ENCODE measurements at regions not wholly inside any gene's neighbourhood (a gene's known extent, or its start where the extent isn't known, plus 50 kb on each side); places are given as distances from the start of the nearest gene placed in this dataset.

- H3K36me3 Mint-ChIP-seq (ENCODE audit: low read depth): no peaks in the 10 kb centered on the region
- H3K4me1 Mint-ChIP-seq (ENCODE audit: low read depth): no peaks in the 10 kb centered on the region
- H3K4me3 Mint-ChIP-seq (ENCODE audit: unreplicated experiment): no peak overlapping the region
- TF ChIP-seq CTCF (IDR thresholded peaks at IDR 0.05): no peak
- no peak for DNase-seq (ENCODE audit: low spot score)
- H3K9me3 Mint-ChIP-seq (ENCODE audit: low read depth): no peaks in the 10 kb centered on the region
- peaks cover 2% of the 10 kb centered on the region for H3K27me3 Mint-ChIP-seq (ENCODE audit: low read depth)
- H3K27ac Mint-ChIP-seq (ENCODE audit: unreplicated experiment): no peak overlapping the region
Measured at GRCh38 chrX:121337816-121338215, 290.4 kb downstream of the GLUD2 start.

GRCh38 chrX:121349263-121349662 is 301.9 kb downstream of the GLUD2 start:
- H3K9me3 Mint-ChIP-seq (ENCODE audit: low read depth): peaks cover 10% of the 10 kb centered on the region
- no peak for DNase-seq (ENCODE audit: low spot score)
- no peak for TF ChIP-seq CTCF (IDR thresholded peaks at IDR 0.05)
- H3K4me3 Mint-ChIP-seq (ENCODE audit: unreplicated experiment): no peak overlapping the region
- no peak overlapping the region for H3K27ac Mint-ChIP-seq (ENCODE audit: unreplicated experiment)
- no peaks in the 10 kb centered on the region for H3K4me1 Mint-ChIP-seq (ENCODE audit: low read depth)
- H3K27me3 Mint-ChIP-seq (ENCODE audit: low read depth): peaks cover 2% of the 10 kb centered on the region
- H3K36me3 Mint-ChIP-seq (ENCODE audit: low read depth): no peaks in the 10 kb centered on the region

- peaks cover 6% of the 10 kb centered on the region for H3K27me3 Mint-ChIP-seq (ENCODE audit: low read depth)
- DNase-seq (ENCODE audit: low spot score): peak; percentile 81
- no peak overlapping the region for H3K4me3 Mint-ChIP-seq (ENCODE audit: unreplicated experiment)
- TF ChIP-seq CTCF (IDR thresholded peaks at IDR 0.05): no peak
- no peak overlapping the region for H3K27ac Mint-ChIP-seq (ENCODE audit: unreplicated experiment)
- H3K36me3 Mint-ChIP-seq (ENCODE audit: low read depth): no peaks in the 10 kb centered on the region
- H3K9me3 Mint-ChIP-seq (ENCODE audit: low read depth): peaks cover 13% of the 10 kb centered on the region
- no peaks in the 10 kb centered on the region for H3K4me1 Mint-ChIP-seq (ENCODE audit: low read depth)
Measured at GRCh38 chrX:121356139-121356849, 308.9 kb downstream of the GLUD2 start.

GRCh38 chrX:121356850-121357171 is 309.4 kb downstream of the GLUD2 start:
- TF ChIP-seq CTCF (IDR thresholded peaks at IDR 0.05): no peak
- no peaks in the 10 kb centered on the region for H3K4me1 Mint-ChIP-seq (ENCODE audit: low read depth)
- no peak for DNase-seq (ENCODE audit: low spot score)
- no peak overlapping the region for H3K4me3 Mint-ChIP-seq (ENCODE audit: unreplicated experiment)
- peaks cover 13% of the 10 kb centered on the region for H3K9me3 Mint-ChIP-seq (ENCODE audit: low read depth)
- peaks cover 6% of the 10 kb centered on the region for H3K27me3 Mint-ChIP-seq (ENCODE audit: low read depth)
- H3K36me3 Mint-ChIP-seq (ENCODE audit: low read depth): no peaks in the 10 kb centered on the region
- H3K27ac Mint-ChIP-seq (ENCODE audit: unreplicated experiment): no peak overlapping the region

DNA sequence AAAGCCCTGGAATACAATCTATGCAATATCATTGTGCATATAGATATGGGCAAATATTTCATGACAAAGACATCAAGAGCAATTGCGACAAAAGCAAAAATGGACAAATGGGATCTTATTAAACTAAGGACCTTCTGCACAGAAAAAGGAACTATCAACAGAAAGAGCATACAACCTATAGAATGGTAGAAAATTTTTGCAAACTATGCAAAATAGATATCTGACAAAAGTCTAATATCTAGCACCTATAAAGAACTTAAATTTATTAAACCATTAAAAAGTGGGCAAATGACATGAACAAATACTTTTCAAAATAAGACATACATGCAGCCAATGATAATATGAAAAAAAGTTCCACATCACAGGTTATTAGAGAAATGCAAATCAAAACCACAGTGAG is 312.9 kb downstream of the GLUD2 start:
- Mint-ChIP-seq H3K9me3 (ENCODE audit: low read depth) (peaks cover 27% of the 10 kb centered on the region), H3K27me3 (ENCODE audit: low read depth) (no peaks in the 10 kb centered on the region), H3K27ac (ENCODE audit: unreplicated experiment) (no peak overlapping the region), H3K36me3 (ENCODE audit: low read depth) (no peaks in the 10 kb centered on the region), H3K4me1 (ENCODE audit: low read depth) (no peaks in the 10 kb centered on the region), H3K4me3 (ENCODE audit: unreplicated experiment) (no peak overlapping the region)
- no peak for DNase-seq (ENCODE audit: low spot score)
- TF ChIP-seq CTCF (IDR thresholded peaks at IDR 0.05): no peak
